ENCODE measurements at regions not wholly inside any gene's neighbourhood (a gene's known extent, or its start where the extent isn't known, plus 50 kb on each side); places are given as distances from the start of the nearest gene placed in this dataset.

- no peaks in the 10 kb centered on the region for H3K36me3 ChIP-seq
- no peak overlapping the region for H3K4me3 ChIP-seq
- H3K9me3 ChIP-seq = no peaks in the 10 kb centered on the region
- no peaks in the 10 kb centered on the region for H3K4me1 ChIP-seq
- DNase-seq (ENCODE audit: low spot score) = peak; percentile 51
- no peak for TF ChIP-seq CTCF (IDR thresholded peaks at IDR 0.05)
- no peak overlapping the region for H3K27ac ChIP-seq
- no peaks in the 10 kb centered on the region for H3K27me3 ChIP-seq
Measured at GRCh38 chr2:238589591-238590460, 163.1 kb downstream of the ASB1 start.

- no peaks in the 10 kb centered on the region for H3K36me3 ChIP-seq
- no peaks in the 10 kb centered on the region for H3K9me3 ChIP-seq
- H3K4me3 ChIP-seq = no peak overlapping the region
- H3K4me1 ChIP-seq = peaks cover 0 to 3% of the 10 kb centered on the region in 2 donors
- no peaks in the 10 kb centered on the region for H3K27me3 ChIP-seq
- no peak for TF ChIP-seq CTCF (IDR thresholded peaks at IDR 0.05)
- peak; percentile 23 for DNase-seq (ENCODE audit: low spot score)
- H3K27ac ChIP-seq = no peak overlapping the region
Measured at GRCh38 chr2:238591732-238592131, 165.0 kb downstream of the ASB1 start.

- no peaks in the 10 kb centered on the region for H3K36me3 ChIP-seq
- no peaks in the 10 kb centered on the region for H3K27me3 ChIP-seq
- TF ChIP-seq CTCF (IDR thresholded peaks at IDR 0.05) = no peak
- no peak overlapping the region for H3K27ac ChIP-seq
- H3K4me3 ChIP-seq = no peak overlapping the region
- H3K9me3 ChIP-seq = no peaks in the 10 kb centered on the region
- DNase-seq (ENCODE audit: low spot score) = peak; percentile 23
- peaks cover 0 to 12% of the 10 kb centered on the region in 2 donors for H3K4me1 ChIP-seq
Measured at GRCh38 chr2:238593236-238593635, 166.5 kb downstream of the ASB1 start.

- no peak for TF ChIP-seq CTCF (IDR thresholded peaks at IDR 0.05)
- DNase-seq (ENCODE audit: low spot score) = no peak
- H3K27me3 ChIP-seq = no peaks in the 10 kb centered on the region
- H3K36me3 ChIP-seq = no peaks in the 10 kb centered on the region
- H3K4me3 ChIP-seq = no peak overlapping the region
- H3K27ac ChIP-seq = no peak overlapping the region
- peaks cover 0 to 12% of the 10 kb centered on the region in 2 donors for H3K4me1 ChIP-seq
- H3K9me3 ChIP-seq = no peaks in the 10 kb centered on the region
Measured at GRCh38 chr2:238593678-238594077, 167.0 kb downstream of the ASB1 start.

- peak; percentile 49 for DNase-seq (ENCODE audit: low spot score)
- no peak overlapping the region for H3K4me3 ChIP-seq
- H3K27ac ChIP-seq = no peak overlapping the region
- H3K27me3 ChIP-seq = no peaks in the 10 kb centered on the region
- H3K9me3 ChIP-seq = no peaks in the 10 kb centered on the region
- H3K4me1 ChIP-seq = peaks cover 0 to 12% of the 10 kb centered on the region in 2 donors
- no peak for TF ChIP-seq CTCF (IDR thresholded peaks at IDR 0.05)
- H3K36me3 ChIP-seq = no peaks in the 10 kb centered on the region
Measured at GRCh38 chr2:238594796-238595749, 168.3 kb downstream of the ASB1 start.
